CD4-positive, alpha-beta T cell treated with Interleukin-17A for 1 hour (primary cell): ENCODE measurements at regions not wholly inside any gene's neighbourhood (a gene's known extent, or its start where the extent isn't known, plus 50 kb on each side); places are given as distances from the start of the nearest gene placed in this dataset.
"Not testable (repeated sequence)": the region's sequence is repeated elsewhere in the genome, so short reads cannot be mapped to it uniquely, and the experiment has no call there.

Source experiments
- DNase-seq: peaks from one replicate; pipeline ENCODE4 v3.0.0-alpha.2; 2020

GRCh38 chr6:66173587-66173986 lies 466.6 kb upstream of the EYS start:
- no peak for DNase-seq

DNA sequence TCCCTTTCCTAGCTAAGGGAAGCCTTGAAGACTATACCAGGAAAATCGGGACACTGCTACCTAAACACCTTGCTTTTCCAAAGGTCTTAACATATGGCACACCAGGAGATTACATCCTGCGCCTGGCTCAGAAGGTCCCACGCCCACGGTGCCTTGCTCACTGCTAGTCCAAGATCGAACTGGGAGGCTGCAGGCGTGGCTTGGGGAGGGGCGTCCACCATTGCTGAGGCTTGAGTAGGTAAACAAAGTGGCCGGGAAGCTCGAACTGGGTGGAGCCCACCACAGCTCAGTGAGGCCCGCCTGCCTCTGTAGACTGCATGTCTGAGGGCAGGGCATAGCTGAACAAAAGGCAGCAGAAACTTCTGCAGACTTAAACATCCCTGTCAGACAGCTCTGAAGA lies 459.7 kb upstream of the EYS start:
- not testable (repeated sequence) for DNase-seq

DNA sequence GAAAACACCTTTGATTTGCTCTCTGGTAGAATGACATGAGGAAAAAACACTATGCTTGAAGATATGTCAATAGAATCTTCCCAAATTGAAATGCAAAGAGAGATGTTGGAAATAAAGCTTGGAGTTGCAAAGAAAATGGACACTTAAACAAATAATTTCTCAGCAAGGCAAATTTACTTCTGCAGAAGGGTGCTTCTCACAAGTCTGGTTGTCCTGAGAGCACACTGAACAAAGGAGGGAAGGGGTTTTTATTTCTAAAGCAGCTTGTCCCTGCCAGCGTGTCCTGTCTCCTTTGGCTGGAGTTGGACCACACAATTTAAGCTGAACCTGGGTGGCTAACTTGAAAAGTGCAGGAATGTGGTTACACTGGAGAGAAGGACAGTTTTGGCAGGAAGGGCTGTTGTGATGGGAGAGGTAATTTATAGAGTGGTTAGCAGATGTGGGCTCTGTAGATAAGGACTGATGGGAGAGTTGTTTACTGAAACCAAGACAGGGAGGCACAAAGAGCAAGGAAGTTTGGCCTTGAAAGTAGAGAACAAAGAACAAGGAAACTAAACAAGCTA lies 454.6 kb upstream of the EYS start:
- DNase-seq = no peak

GRCh38 chr6:66159937-66160336 lies 452.9 kb upstream of the EYS start:
- DNase-seq = no peak

DNA sequence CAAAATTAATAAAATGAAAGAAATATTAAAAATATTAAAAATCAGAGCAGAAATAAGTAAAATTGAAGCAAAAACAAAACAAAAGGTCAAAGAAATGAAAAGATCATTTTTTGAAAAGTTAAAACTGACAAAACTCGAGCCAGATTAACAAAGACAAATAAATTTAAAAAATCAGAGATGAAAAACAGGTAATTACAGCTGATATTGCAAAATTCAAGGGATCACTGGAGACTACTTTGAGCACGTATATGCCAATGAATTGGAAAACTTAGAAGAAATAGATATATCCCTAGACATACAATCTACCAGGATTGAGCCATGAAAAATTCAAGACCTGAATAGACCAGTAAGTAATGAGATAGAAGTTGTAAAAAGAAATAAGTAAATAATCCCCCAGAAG lies 446.2 kb upstream of the EYS start:
- DNase-seq = no peak

GRCh38 chr6:66149132-66149531 lies 442.1 kb upstream of the EYS start:
- no peak for DNase-seq

- DNase-seq = no peak
Observed at GRCh38 chr6:66145867-66146266, 438.8 kb upstream of the EYS start.

GRCh38 chr6:66134021-66134420 lies 427.0 kb upstream of the EYS start:
- no peak for DNase-seq

DNA sequence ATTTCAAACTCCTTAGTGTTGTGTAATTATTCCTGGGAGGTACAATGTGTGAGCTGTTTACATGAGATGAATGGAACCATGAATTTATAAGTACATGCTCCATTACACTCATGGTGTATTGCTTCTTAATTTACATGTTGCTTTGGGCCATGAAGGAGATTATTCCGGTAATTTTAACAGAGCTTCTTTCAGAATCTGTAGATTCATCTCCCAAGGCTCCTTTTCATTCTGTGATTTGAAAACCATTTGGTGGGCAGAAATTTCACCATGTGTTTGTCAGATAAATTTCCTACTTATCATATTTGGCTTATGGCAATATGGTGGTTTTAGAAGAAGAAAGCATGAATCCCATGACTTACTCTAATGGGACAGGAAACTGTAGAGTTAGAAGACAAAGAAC lies 421.6 kb upstream of the EYS start:
- DNase-seq = no peak

DNA sequence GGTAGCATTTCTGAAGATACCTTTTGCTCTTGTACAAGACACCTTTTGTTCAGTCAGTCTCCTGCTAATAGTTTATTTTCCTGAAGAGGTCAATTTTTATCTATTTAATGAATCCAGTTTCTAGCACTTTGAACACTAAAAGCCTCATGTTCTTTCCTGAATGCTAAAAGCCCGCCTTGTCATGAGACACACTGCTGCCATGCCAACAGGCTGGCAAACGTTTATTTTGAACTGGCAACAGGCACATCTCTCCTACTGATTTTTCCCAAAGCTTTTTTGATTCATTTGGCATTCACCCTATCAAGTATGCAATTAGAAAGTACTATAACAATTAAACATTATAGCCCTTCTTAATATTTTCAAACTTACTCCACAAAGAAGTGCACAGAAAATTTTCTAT lies 421.2 kb upstream of the EYS start:
- DNase-seq = no peak

DNA sequence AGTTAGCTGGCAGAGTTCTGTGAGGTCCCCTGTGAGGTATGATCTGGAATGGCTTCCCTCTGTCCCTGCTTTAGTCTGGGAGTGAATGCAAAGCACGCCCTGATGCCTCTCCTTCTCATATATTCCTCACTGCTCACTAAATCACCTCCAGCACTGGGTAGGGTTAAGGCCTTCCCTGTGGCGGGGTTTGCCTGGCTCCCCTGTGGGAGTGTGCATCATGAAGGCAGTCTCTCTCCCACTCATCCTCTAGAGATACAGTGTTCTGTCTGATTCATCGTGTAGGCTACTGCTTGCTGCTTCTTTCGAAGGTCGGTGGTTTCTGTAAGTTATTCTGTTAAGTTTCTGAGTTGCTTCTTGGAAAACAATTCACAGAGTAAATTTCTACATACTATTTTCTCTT lies 420.0 kb upstream of the EYS start:
- DNase-seq = no peak

DNA sequence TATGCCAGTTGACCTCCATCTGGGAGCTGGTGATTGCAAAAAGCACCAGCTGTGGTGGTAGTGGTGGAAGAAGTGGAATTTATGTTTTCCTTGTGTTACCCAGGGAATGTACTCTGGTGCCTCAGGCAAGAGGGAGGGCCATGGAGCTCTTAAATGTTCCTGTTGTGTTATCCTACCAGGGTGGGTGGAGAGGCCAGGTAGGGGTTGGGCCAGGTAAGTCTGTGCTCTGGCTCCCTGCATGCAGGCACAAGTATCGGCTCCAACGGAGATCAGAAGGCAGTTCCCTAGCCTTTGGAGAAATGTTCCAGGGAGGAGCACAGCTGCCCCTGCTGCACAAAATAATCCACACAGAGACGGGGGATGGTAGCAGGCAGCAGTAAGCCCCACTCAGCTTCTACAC lies 419.3 kb upstream of the EYS start:
- DNase-seq = no peak

GRCh38 chr6:66103954-66104353 lies 396.9 kb upstream of the EYS start:
- DNase-seq = no peak

DNA sequence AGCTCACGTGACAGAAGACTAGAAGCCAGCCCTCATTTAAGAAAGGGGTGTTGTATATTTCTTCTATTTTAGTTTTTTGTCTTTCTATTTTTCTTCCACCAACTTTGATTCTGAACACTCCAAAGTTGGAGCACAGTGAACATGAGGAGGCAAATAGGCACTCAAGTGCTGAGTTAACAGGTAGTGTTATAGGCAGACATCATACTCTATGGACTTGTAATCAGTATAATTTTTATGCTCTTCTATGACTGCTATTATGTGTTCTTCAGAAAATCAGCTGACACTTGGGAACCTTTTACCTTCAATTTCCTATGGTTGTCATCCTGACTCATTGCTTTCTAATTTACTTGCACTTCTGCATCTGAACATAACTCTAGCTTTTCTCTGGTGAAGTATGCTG lies 396.3 kb upstream of the EYS start:
- no peak for DNase-seq

GRCh38 chr6:66096679-66097078 lies 389.7 kb upstream of the EYS start:
- no peak for DNase-seq

DNA sequence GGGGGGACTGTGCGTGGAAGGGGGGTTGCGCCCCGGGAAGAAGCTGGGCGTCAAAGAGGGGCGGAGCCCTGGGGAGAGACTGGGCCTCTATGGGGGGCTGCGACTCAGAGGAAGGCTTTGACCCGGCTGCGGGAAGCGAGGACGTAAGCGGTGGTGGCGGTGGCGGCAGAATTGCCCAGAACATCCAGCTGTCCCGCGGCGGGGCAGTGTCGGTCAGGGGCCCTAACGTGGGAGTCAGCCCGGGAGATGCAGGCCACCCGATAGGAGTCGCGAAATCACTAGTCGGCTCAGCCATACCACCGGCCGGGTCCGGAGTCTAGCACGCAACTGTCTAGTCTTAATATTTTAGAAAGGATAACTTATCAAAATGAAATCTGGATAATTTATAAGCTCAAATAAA lies 387.6 kb upstream of the EYS start:
- no peak for DNase-seq

- DNase-seq = not testable (repeated sequence)
Observed at GRCh38 chr6:66092306-66092705, 385.3 kb upstream of the EYS start.

DNA sequence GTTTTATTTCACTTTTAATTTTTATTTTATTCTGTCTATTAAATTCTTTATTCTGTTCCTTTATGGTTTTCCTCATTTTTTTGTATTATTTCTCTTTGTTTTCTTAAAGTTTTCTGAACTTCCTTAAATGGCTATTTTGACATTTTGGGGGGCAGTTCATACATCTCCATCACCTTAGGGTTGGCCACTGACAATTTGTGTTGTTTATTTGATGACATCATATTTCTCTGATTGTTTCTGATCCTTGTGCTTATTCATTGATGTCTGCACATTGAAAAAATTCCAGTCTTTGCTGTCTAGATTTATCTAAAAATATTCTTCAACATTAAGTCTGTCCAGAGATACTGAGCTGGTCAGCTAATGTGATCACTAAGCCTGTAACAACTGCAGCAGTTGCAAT lies 379.5 kb upstream of the EYS start:
- no peak for DNase-seq

DNA sequence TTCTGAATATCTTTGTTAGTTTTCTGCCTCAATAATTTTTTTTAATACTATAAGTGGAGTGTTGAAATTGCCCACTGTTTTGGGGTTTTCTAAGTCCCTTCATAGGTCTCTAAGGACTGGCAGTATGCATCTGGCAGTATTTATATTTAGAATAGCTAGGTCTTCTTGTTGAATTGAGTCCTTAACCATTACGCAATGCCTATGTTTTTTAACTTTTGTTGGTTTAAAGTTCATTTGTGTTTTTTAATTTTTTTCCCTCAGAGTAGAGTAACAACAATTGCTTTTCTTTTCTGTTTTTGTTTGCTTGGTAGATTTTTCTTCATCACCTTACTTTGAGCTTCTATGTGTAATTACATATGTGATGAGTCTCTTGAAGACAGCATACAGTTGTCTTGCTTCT lies 375.9 kb upstream of the EYS start:
- DNase-seq = no peak

DNA sequence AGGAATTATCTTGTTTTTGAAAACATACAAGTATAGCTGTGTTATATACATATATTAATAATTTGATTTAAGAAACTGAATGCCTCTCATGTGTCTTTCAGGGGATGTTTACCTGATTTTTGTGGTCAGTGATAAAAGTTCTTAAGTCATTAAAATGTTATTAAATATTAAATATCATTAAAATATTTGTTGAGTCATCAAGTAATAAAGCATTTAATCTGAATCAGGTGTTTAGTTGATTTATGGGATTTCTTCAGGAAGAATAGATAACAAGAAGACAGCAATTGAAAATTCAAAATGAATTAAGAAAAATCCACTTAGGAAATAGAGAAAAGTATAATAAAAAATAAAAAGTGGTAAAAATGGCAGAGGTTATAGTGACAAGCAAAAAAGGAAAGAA lies 361.9 kb upstream of the EYS start:
- DNase-seq = no peak

- DNase-seq = no peak
Observed at GRCh38 chr6:66068033-66068432, 361.0 kb upstream of the EYS start.

- no peak for DNase-seq
Observed at GRCh38 chr6:66065313-66065712, 358.3 kb upstream of the EYS start.

DNA sequence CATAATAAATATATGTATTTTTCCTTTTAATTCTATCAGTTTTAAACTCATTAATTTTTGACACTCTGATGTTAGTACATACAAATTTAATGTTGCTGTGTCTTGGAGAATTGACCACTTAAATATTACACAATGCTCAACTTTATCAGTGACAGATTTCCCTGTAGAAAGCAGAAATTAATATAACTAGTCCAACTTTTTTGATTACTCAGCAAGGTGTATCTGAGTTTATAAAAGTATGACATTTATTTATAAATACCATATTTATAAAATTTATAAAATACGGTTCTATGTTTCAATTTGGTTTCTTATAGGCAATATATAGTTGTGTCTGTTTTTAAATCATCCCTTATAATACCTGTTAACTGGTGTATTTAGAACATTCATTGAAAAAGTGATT lies 350.0 kb upstream of the EYS start:
- no peak for DNase-seq

DNA sequence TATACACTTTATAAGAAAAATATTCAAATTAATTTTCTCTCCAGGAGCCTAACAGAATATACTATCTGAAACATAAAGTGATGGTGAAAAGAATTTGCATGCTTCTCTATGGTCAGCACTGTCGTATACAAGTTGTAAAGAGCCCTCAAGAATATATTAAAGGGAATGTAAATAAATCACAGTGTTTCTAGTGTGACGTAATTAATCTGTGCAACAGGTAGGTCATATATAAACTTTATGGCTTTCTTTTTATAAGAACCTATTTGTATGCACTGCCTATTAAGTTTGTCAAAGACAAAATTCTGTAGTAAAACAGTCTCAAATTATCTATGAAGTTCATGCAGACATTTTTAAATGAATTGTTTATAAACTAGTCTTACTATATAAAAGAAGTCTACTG lies 347.9 kb upstream of the EYS start:
- DNase-seq = no peak

DNA sequence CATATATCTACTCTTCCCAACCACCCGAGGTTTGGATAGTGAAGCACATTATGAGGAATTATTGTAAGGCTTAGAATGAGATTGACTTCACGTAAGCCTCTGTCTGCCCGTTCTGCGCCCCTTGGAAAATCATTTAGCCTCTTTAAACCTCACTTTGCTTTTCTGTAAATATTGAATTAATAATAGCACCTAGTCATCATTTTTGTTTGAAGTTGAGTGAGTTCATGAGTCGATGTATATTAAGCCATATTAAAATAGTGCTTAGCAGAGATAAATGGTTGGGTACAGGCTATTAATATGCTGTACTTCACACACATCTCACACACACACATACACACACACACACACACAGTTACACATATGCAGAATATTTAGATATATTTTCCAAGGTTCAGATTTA lies 344.8 kb upstream of the EYS start:
- DNase-seq = no peak
